NCI-H1105 (cell line): ENCODE measurements at regions not wholly inside any gene's neighbourhood (a gene's known extent, or its start where the extent isn't known, plus 50 kb on each side); places are given as distances from the start of the nearest gene placed in this dataset.

Experiments used
- DNase-seq: peaks from one replicate; lab custom pipeline; 2025; lab: John Stamatoyannopoulos, UW

GRCh38 chr11:28738549-28738948 lies 630.4 kb downstream of the METTL15 start:
- no peak for DNase-seq

GRCh38 chr11:28736256-28736655 lies 628.1 kb downstream of the METTL15 start:
- no peak for DNase-seq

GRCh38 chr11:28735511-28735910 lies 627.3 kb downstream of the METTL15 start:
- no peak for DNase-seq

GRCh38 chr11:28730889-28731288 lies 622.7 kb downstream of the METTL15 start:
- DNase-seq, result no peak

GRCh38 chr11:28730336-28730735 lies 622.1 kb downstream of the METTL15 start:
- no peak for DNase-seq

GRCh38 chr11:28729339-28729738 lies 621.2 kb downstream of the METTL15 start:
- no peak for DNase-seq

GRCh38 chr11:28728666-28729065 lies 620.5 kb downstream of the METTL15 start:
- no peak for DNase-seq

GRCh38 chr11:28727254-28727653 lies 619.1 kb downstream of the METTL15 start:
- DNase-seq, result no peak

- DNase-seq, result no peak
Observed at GRCh38 chr11:28726432-28726831, 618.2 kb downstream of the METTL15 start.

- no peak for DNase-seq
Observed at GRCh38 chr11:28715726-28716125, 607.5 kb downstream of the METTL15 start.

- no peak for DNase-seq
Observed at GRCh38 chr11:28713850-28714249, 605.7 kb downstream of the METTL15 start.

- DNase-seq, result no peak
Observed at GRCh38 chr11:28708075-28708474, 599.9 kb downstream of the METTL15 start.

GRCh38 chr11:28704801-28705200 lies 596.6 kb downstream of the METTL15 start:
- no peak for DNase-seq

GRCh38 chr11:28703371-28703770 lies 595.2 kb downstream of the METTL15 start:
- no peak for DNase-seq

GRCh38 chr11:28702871-28703270 lies 594.7 kb downstream of the METTL15 start:
- DNase-seq, result no peak

- DNase-seq, result no peak
Observed at GRCh38 chr11:28702450-28702790, 594.2 kb downstream of the METTL15 start.

GRCh38 chr11:28701760-28702449 lies 593.7 kb downstream of the METTL15 start:
- no peak for DNase-seq

- DNase-seq, result no peak
Observed at GRCh38 chr11:28699701-28700100, 591.5 kb downstream of the METTL15 start.

- DNase-seq, result peak; percentile 26
Observed at GRCh38 chr11:28697920-28698827, 590.0 kb downstream of the METTL15 start.

GRCh38 chr11:28696591-28696990 lies 588.4 kb downstream of the METTL15 start:
- DNase-seq, result no peak

GRCh38 chr11:28690746-28691145 lies 582.6 kb downstream of the METTL15 start:
- DNase-seq, result no peak

- no peak for DNase-seq
Observed at GRCh38 chr11:28684011-28684586, 575.9 kb downstream of the METTL15 start.
